ENCODE measurements at regions not wholly inside any gene's neighbourhood (a gene's known extent, or its start where the extent isn't known, plus 50 kb on each side); places are given as distances from the start of the nearest gene placed in this dataset.
A peak's percentile ranks its signal among the peaks of the same experiment; 100 is the strongest.

DNA sequence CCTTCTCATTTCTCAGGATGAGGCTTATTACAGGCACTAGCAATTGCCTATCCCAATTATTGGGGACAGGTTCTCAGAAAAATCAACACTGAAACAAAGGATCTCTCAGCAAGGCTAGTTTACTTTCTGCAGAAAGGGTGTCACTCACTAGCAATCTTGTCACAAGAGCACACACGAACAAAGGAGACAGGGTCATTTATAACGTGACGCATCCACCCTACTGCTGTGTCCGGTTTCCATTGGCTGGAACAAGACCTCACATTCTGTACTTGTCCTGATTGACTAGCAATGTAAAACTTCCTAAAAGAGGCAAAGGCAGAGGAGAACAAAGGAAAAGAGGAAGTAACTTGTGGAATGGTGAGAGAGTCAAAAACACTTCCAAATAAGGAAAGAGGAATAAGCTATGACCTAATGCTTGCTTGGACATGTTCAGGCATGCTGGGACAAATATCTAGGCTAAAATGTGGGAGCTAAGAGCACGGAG, 160.2 kb upstream of the STXBP5 start:
- H3K4me1 ChIP-seq (ENCODE audit: insufficient read depth, low read length) = peaks cover 7% of the 10 kb centered on the region; the same call in 1 of the 2 replicates
- H3K79me2 ChIP-seq (ENCODE audit: insufficient read depth, low read length) = no peaks in the 10 kb centered on the region
- ChIA-PET CTCF (ENCODE audit: low intra/inter-chr PET ratio, low total read pairs) (no interaction called here), POLR2A (no interaction called here)
- H3K4me3 ChIP-seq (replicated peaks in 1 of 3; ENCODE audit: insufficient read depth in 1 of 3, low read depth in 2 of 3, low read length in 3 of 3) = no peak overlapping the region
- in situ Hi-C loops (cut with HindIII; ENCODE audit: extremely low pct_ligation_motif_present, low pct_unique_long_range_greater_than_20kb) (no loop called here), intact Hi-C loops (cut with micrococcal nuclease; ENCODE audit: unreplicated experiment) (no loop called here)
- TF ChIP-seq PHF20 (CRISPR knock-in tag; IDR thresholded peaks at IDR 0.05) (no peak), USF2 (IDR thresholded peaks at IDR 0.05; ENCODE audit: low read depth, low read length) (no peak), USF2 (CRISPR knock-in tag; IDR thresholded peaks at IDR 0.05; ENCODE audit: borderline replicate concordance) (peak; percentile 52; the same call in 1 of the 2 replicates), ZNF614 (CRISPR knock-in tag; IDR thresholded peaks at IDR 0.05; ENCODE audit: borderline replicate concordance) (no peak), TP53 (CRISPR knock-in tag; conservative IDR thresholded peaks at IDR 0.05) (peak; percentile 98), ZBTB49 (CRISPR knock-in tag; IDR thresholded peaks at IDR 0.05; ENCODE audit: borderline replicate concordance) (no peak), ZNF562 (CRISPR knock-in tag; IDR thresholded peaks at IDR 0.05; ENCODE audit: borderline replicate concordance) (peak; percentile 97), SRF (IDR thresholded peaks at IDR 0.05; ENCODE audit: low read depth, low read length) (peak; percentile 67), ZGPAT (CRISPR knock-in tag; IDR thresholded peaks at IDR 0.05) (0 out of 2 replicates have a peak, but pooled peaks have one; percentile 19), SETDB1 (CRISPR knock-in tag; IDR thresholded peaks at IDR 0.05; ENCODE audit: borderline replicate concordance) (peak; percentile 62)
- no peaks in the 10 kb centered on the region for H3K36me3 ChIP-seq (replicated peaks in 1 of 2; ENCODE audit: control insufficient read depth in 1 of 2, insufficient read depth in 2 of 2, low read length in 2 of 2)
- H3K27me3 ChIP-seq (ENCODE audit: control insufficient read depth in 1 of 2, insufficient read depth in 2 of 2, low read length in 2 of 2) = no peaks in the 10 kb centered on the region; a peak in 1 of 5 replicates
- DNase-seq (ENCODE audit: low spot score) (no peak), FAIRE-seq (no peak), ATAC-seq (peak; percentile 55)
- peaks cover 26% of the 10 kb centered on the region for H3K9me3 ChIP-seq (ENCODE audit: low read length)
- H3K4me2 ChIP-seq (ENCODE audit: low read depth, low read length) = peak overlapping the region; percentile 8; the same call in 1 of the 2 replicates
- H4K20me1 ChIP-seq (ENCODE audit: insufficient read depth, low read length) = no peaks in the 10 kb centered on the region
- H2AFZ ChIP-seq (ENCODE audit: low read length) = no peak overlapping the region
- BruUV-seq (replicated peaks) = no TSS peak
- no peak overlapping the region for H3K27ac ChIP-seq (ENCODE audit: extremely low read length, insufficient read depth, low read length)
- H3K9ac ChIP-seq (ENCODE audit: insufficient read depth, low read depth, low read length) = no peak overlapping the region
- 33% methylated on average over 5 of the region's 5 CpGs for WGBS (ENCODE audit: low lambda C conversion rate)
